ENCODE measurements at regions not wholly inside any gene's neighbourhood (a gene's known extent, or its start where the extent isn't known, plus 50 kb on each side); places are given as distances from the start of the nearest gene placed in this dataset.
"Not testable (repeated sequence)": the region's sequence is repeated elsewhere in the genome, so short reads cannot be mapped to it uniquely, and the experiment has no call there.

DNA sequence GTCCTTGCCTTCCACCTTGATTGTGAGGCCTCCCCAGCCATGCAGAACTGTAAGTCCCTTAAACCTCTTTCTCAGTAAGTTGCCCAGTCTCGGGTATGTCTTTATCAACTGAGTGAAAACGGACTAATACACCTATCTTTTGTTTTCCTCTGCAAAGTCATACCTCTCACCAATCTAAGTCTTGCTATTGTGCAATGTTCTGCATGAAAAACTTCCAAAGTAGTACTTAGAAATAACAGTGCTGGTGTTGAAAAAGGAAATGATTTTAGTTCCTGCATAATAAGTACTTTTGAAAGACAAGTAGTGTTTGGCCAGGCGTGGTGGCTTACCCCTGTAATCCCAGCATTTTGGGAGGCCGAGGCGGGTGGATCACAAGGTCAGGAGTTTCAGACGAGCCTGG lies 573.5 kb downstream of the ANKRD50 start:
- DNase-seq, result no peak

DNA sequence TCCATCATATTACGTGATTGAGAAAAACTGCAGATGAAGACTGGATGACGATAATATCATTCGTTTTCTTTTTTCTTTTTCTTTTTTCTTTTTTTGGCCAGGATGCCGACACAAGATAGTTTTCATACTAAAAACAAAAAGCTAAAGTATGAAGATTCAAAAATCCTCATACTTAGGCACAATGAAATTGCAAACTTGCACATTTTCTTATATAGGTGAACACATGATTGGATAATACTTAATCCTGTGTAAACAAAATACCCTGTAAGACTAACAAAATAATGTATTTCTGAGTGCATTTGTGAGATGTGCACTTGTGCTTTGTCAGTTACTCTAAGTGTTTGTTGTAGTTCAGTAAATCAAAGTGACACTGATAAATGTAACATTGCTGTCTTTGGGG lies 568.9 kb downstream of the ANKRD50 start:
- no peak for DNase-seq

DNA sequence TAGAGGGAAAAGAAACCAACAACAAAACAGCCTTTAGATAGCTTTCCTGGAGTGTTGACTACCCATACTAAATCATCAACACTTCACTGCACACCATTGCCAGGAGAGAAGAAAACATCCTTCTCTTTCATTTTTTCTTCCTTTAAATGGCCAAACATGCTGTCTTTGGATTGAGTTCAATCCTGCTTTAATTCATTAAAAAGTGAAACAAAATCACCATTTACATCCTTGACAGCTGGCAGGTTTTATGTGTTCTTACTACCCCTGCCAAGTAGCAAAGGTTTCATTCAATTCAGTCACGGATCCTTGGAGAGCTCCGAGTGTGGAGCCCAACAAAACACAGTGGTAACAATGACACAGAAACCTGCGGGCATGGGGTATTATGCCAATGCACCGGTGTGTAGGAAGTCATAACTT lies 568.3 kb downstream of the ANKRD50 start:
- no peak for DNase-seq

DNA sequence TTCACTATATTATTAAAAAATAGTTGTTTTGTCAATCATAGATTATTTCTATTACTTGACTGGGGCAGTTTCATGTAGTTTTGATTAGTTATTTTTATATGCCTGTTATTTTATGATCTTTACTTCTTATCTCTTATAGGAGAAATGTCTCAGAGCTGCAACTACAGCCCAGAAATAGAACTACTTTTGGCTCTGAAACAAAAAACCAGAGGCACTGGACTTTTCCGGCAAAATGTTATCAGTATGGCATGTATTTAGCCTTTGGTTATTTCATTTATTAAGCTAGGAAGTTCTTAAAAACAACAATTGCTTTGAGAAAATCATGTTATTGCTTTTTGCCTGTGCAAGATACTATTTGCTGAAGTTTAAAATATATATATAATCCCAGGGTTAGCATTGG lies 566.5 kb downstream of the ANKRD50 start:
- DNase-seq, result no peak

DNA sequence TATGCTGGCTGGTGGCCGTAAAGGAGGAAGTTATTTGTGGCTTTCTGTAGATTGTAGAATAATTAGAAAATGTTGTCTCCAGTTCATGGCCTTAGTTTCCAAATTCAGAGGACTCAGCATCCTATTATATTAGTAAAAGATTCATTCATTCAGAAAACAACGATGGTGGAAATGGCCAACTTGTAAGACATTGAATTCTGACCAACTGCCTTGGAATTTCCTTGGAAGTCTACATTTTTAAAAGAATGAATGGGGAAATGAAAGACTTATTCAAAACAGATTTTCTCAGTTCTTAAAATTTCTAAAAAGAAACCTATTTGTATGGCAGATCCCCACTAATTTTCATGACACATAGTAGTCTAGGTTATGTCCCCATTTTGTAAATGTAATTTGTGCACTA lies 561.5 kb downstream of the ANKRD50 start:
- DNase-seq, result no peak

DNA sequence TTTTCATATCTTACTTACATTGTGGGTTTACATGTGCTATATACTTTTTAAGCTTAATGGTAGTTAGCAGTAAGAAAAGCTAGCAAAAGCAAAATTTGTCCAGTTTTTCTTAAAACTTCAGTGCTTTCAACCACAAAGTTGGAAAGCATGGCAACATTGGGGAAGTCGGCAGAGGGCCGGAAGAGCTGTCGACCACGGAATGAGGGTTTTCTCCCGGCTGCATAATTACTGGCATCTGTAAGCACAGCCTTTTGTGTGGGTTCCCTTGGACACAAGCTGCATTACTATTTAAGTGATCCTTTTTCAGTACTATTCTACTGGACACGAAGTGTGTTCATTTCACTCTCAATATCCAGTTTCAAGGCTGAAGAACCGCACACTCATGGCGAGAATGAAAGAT lies 560.4 kb downstream of the ANKRD50 start:
- DNase-seq, result no peak

DNA sequence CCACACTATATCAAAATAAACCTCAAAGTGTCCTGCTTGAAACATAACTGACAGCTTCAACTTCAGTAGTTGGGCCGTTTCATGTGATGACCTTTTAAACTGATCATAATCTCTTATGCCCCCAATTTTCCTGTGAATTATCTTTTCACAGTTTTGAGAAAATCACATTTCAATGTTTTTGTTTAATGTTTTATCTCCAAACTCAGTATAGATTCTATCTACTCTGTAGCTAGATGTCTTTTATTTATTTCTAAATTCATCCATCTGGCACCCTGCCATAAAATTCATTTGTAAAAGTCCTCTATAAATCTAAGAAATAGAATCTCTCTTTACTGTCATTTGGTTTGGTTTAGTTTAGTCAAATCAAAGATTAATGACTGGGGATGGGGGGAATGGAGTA lies 557.3 kb downstream of the ANKRD50 start:
- DNase-seq, result no peak

DNA sequence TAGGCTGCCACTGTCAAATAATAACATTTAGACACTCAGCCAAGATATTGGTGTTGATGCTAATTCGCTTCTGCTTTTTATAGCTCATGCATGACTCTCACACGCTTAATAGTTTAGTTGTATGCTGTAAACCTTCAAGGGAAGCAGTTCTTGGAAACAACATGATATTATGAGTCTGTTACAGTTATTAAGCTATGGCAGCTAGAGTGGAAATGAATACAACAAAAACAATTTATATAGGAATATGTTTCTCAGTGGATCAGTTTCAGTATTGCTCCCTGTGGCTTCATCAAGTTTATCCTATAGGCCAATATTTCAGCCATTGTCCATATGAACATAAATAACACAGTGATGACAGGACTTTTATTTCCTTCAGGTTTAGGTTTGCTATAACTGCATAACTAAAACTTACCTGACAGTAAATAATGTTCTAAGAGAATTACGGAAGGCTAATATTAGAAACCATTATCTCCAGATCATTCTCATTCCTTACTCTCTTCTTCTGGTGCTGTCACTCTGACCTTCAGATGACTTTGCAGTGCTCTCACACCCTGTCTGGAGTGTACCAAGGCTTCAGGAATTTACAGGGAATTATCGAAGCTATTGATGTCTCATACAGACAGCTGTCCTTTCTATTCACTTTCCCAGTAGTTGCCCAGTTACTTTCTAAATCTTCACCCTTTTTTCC lies 555.0 kb downstream of the ANKRD50 start:
- no peak for DNase-seq

DNA sequence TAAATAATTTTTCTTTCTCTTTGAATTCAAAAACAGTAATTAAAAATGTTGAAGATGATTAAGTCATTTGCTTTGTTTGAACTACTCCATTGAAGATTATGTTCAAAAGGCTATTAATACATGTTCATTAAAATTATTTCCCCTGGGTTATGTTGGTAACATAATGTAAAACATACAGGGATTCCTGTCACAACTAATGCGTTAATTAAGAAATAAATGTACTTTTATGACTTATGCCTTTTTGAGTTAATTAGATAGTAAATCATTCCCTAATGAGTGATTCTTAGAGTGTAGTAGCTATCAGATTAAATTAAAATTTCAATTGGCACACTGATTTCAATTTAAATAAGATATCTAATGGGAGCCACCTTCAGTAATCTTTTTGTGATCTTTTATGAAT lies 549.1 kb downstream of the ANKRD50 start:
- DNase-seq, result no peak

DNA sequence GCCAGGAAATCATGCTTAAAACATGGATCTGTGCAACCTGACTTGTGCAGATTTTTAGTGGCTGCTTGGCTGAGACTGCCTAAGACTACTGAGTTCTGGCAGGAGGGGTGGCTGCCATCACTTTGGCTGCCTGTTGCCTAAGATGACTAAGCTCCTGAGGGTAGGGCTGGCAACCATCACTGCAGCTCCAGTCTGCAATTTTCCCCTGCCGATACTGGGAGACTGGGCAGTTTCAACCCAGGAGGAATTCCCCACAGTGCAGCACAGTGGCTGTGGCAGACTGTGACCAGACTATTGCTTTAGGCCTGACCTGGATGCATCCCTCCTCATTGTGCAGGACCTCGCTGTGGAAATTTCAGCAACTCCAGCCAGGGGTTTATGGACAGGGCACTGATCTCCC lies 544.9 kb downstream of the ANKRD50 start:
- no peak for DNase-seq

DNA sequence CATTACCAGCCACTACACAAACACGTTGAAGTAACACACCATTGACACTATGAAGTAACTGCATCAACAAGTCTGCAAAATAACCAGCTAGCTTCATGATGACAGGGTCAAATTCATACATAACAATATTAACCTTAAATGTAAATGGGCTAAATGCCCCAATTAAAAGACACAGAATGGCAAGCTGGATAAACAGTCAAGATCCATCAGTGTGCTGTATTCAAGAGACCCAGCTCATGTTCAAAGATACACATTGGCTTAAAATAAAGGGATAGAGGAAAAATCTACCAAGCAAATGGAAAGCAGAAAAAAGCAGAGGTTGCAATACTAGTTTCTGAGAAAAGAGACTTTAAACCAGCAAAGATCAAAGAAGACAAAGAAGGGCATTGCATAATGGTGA lies 543.0 kb downstream of the ANKRD50 start:
- not testable (repeated sequence) for DNase-seq

DNA sequence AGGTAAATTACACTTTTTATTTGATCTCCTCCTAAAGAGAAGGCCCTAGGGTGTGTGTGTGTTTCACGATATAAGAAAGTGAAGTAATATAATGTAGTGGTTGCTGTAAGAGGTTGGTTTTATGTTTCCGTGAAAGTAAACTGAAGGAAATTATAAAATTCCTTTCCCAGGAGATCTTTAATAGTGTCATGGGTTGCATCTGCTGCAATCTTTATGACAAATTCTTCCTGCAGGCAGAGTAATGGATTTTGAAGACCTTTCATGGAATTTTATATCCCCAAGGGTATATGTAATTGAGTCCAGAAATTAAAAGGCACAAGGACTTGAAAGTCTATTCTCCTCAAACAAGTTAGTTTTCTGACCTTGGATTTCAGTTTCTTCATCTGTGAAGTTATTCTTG lies 538.6 kb downstream of the ANKRD50 start:
- DNase-seq, result no peak

DNA sequence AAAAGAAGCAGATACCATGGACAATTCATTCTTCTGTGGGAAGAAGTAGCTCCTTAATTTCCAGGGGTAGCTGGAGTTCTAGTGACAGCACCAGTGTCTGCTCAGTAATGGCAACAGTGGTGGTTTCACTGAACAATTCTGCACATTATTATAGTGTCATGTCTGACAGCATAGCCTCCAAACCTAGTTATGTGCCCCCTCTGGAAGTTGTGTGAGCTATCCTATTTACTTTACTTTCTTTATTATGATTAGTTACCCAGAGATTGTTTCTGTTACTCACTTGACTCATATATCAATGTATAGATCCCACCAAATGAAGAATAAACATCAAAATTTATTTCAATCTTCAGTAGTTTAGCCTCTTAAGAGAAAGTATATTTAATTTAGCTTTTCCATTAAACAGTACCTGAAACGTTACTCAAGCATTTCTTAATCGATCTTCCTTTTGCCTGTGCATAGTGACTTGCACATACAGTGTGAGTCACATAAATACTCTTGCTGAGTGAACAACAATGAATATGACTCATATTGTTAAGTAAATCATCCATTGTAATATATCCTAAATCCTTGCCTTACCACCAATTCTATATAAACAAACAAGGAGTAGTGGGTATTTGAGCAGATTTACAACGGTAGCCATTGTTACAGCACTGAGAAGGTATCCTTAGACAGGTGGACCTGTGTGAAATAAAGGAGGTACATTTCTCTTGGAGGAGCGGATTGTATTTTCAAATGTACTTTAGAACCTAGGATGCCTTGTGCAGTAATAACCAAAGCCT lies 534.7 kb downstream of the ANKRD50 start:
- no peak for DNase-seq

DNA sequence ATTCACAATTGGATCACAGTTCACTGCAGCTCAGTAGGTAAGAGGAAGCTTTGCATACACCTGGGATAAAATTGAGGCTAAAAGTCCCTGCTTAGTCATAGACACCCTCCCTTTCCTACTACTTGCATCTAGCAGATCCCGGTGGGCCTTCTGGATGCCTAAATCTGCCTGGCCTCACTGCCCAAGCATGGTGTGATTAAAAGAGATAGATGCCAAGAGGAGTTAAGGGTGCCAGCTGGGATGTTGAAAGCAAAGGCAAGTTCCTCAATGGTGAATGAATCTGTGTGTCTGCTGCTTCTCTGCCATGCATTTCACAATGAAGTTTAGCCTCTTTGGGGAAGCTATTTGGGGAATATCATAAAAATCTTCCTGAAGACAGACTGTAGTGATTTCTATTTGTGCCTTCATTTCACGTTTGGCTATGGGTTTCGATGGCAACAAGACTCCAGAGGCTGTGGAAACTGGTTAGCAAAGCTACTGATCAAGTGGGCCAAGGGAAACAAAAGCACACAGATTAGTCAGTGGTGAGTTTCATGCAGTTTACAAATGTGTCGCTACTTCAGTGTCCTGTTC lies 534.0 kb downstream of the ANKRD50 start:
- no peak for DNase-seq

DNA sequence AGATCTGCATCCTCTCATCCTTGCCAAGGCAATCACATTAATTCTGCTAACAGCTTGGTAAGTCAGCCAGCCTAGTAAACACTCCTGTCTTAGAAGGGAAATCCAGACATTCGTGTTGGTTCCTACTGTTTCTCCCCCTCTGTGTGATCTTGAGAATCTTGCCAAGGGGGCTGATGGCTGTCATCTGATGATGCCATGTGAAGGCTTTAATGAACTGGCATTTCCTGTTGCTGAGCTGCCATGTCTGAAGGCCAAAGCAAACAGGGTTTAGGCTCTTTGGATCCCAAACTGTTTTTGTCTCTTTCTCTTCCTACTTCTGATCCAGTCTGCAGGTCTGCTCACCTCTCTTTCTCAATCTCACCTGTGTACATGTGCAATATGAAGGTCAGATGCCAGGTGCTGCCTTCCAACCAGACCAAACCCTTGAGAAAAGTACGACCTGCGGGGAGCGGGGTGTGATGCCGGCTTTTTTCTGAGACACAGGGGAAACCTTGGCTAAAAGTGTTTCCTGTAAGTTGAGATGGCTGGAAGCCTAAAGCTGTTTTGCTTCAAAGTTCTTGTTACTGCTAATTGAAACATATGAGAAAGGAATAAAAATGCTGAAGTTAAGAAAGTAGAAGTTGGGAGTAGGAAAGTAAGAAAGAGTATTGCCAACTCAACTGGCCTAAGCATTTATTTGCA lies 532.9 kb downstream of the ANKRD50 start:
- DNase-seq, result no peak

DNA sequence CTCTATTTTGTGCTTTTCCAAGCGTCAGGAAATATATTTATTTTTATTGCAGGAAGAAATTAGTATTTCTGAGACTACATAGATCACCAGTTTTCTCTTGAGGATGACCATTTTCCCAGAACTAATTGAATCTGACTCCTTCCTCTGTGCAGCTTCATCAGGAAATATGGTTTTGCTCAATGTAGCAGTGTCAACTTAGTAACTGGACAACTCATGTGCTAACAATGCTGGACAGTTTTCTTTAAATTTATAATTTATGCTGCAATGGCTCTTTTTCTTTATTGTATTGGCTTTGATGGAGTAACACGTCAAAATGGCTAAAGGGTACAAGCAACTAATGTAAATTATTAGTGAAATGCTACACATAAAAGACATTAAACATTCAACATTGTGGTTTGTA lies 531.5 kb downstream of the ANKRD50 start:
- no peak for DNase-seq

DNA sequence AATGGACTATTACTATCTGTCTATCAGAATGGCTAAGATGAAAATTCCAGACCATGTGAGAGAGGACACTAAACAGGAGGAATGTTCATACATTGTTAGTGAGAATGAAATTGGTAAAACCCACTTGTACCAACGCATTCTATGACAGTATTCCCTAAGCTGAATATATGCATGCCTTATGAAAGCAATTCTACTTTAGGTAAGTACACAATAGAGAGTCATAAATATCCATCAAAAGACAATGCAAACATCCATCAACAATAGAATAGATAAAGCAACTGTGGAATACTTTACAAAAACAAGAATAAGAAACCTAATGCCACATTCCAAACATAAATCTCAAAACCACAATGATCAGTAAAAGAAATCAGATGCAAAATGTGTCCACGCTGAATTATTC lies 529.3 kb downstream of the ANKRD50 start:
- no peak for DNase-seq

DNA sequence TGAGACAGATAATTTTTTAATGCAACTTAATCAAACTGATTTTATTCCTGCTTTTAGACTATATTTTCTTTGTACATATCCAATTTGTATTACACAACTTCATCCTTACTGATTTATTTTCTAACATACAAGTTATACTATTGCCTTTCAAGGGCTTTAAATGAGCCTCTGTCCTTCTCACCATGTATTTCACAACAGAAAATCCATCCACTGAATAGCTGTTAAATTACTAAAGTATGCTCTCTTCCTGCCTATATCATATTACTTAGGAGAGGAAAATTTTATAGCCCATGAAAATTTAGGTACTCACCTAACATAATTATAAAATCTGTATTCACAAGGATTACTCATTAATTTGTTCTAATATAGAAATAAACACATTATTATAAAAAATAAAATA lies 528.6 kb downstream of the ANKRD50 start:
- DNase-seq, result no peak

DNA sequence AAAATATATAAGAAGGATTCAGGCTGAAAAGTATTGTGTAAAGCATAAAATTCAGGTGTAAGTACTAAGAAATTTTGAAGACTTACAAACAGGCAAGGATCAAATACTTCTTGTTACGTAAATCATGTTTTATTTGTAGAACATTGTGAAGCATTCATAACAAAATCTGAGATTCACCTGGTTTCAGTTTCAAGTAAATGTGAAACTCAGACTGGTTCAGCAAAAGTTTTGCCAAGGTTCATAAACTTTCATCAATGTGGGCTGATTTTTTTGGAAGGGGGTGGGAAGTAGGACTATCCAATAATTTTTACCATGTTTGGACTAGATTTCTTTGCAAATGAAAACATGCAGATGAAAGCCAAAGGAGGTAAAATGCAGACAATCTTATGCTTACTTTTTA lies 527.7 kb downstream of the ANKRD50 start:
- no peak for DNase-seq

DNA sequence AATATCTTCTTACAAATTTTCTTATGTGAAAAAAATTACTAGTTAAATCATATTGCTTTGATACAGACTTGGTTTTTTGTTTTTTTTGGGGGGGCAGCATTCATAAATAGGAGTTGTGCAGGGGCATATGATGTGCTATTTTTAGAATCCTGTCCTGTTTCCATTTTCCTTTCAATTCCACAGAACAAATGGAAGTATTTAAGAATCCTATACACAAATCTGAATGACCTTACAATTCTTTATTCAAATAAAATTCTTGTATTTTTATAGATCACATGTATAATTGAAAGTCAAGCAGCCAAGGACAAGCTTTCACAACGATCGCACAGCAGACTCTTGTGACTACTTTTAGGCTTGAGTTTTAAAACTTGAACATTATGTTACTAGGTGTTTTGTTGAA lies 523.9 kb downstream of the ANKRD50 start:
- DNase-seq, result no peak

DNA sequence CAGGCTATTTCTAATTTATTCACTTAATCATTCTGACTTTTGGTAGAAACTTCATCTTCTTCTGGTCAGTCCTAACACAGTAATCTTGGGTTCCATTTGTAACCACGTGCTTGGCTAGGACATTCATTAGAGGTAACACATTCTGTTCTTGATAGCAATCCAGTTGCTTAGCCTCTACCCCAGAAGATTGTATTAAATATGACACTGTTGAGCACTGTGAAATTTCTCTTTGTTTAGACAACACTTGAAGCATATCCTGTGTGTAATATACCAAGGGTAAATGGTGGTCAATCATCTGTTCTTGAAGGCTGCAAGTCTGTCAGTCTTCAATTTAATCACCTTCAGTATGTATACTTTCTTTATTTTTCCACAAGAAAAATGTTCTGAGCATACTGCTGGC lies 523.0 kb downstream of the ANKRD50 start:
- DNase-seq, result no peak

DNA sequence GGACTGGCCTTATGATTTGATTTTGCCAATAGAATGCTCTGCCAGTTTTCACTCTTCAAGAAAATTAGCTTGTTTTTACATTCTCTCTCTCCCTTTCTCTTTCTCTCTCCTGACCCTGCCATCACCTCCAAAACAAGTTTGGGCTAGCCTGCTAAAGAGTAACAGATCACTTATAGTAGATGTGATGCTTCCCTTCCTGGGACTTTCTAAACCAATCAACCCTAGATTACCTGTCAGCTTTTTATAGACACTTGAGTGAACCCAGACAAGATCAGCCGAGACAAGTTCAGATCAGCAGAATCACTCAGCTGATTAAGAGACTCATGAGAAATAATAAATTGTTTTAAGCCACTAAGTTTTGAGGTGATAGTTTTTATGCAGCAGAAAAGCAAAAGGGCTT lies 521.2 kb downstream of the ANKRD50 start:
- DNase-seq, result no peak

DNA sequence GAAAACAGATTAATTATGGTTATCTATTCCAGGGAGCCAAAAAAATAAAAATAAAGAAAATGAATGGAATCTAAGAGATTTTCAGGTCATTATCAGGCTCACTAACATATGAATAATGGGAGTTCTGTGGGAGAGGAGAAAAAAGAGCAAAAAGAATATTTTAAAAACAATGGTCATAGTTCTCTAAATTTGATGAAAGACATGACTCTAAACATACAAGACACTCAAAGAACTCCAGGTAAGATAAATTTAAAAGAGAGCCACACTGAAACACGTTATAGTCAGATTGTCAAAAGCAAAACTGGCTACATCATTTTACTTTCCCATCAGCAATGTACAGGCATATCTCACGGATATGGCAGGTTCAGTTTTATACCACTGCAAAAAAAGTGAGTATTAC lies 520.0 kb downstream of the ANKRD50 start:
- DNase-seq, result no peak

DNA sequence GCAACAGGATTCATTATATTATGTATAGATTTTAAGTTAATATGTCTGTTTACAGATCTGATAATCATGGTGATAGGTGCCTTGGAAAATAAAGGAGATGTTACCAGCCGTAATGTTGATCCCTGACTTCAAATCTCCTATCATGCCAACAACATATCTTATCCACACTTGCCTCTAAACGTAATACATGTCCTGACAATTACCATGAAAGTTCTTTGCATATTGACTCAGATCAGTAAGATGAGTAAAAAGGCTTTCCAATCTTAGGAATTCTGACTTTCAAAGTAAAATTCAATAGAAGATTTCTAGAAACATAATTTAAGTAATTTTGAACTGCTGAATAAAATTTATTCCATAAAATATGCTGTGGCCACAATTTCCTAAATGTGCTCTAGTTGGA lies 513.3 kb downstream of the ANKRD50 start:
- DNase-seq, result no peak
